GM12878 (cell line): ENCODE measurements at regions not wholly inside any gene's neighbourhood (a gene's known extent, or its start where the extent isn't known, plus 50 kb on each side); places are given as distances from the start of the nearest gene placed in this dataset.

Experiments
- ATAC-seq: fragments of 200-7000 bp; cut with Tn5 transposase; 3 replicates; pipeline ENCODE4 v1.9.1; 2020; ENCODE audit warnings: mild to moderate bottlenecking, moderate library complexity
- BruUV-seq: library from RNA; stranded (reverse); fragments of 400-500 nt; replicated peaks from 2 replicates; lab custom pipeline; 2021; lab: Mats Ljungman, UMichigan
- CTCF ChIA-PET: fragments of 300-600 bp; sonication (Branson Sonifier 250); formaldehyde crosslinking; extraction: SDS; loops from one replicate; lab custom pipeline; 2021; ENCODE audit warnings: inconsistent platforms; lab: Yijun Ruan, JAX
- POLR2A ChIA-PET: fragments of 350-600 bp; formaldehyde crosslinking; extraction: SDS; loops from one replicate; lab custom pipeline; 2021; ENCODE audit warnings: inconsistent platforms; lab: Charles Lee
- RAD21 ChIA-PET: fragments of 300-600 bp; sonication (Branson Sonifier 250); formaldehyde crosslinking; loops from one replicate; lab custom pipeline; 2023; ENCODE audit warnings: antibody characterized with exemption; ENCODE audit not compliant: unreplicated experiment; lab: Charles Lee
- SMC1A ChIA-PET: fragments of 300-600 bp; sonication (Branson Sonifier 250); formaldehyde crosslinking; loops from one replicate; lab custom pipeline; 2023; ENCODE audit not compliant: unreplicated experiment, uncharacterized antibody; lab: Charles Lee
- DNase-seq: peaks from one replicate; pipeline ENCODE4 v3.0.0-alpha.2; 2011; ENCODE audit warnings: low read depth, low spot score
- FAIRE-seq: peaks from 3 replicates; lab custom pipeline; 2011; peaks lifted over from hg19 to GRCh38; lab: Jason Lieb, UNC
- H2AFZ ChIP-seq: 2 replicates; pipeline ENCODE4 v1.6.0; 2011; ENCODE audit warnings: low read depth, low read length, control low read depth; ENCODE audit not compliant: control insufficient read depth
- H3K27ac ChIP-seq: 2 replicates; pipeline ENCODE4 v1.5.1; 2011; ENCODE audit warnings: control low read depth; ENCODE audit not compliant: control insufficient read depth, insufficient read depth
- H3K27me3 ChIP-seq, 2 experiments: replicated peaks in 1 of 2; 2 replicates each; pipeline versions ENCODE4 v1.6.0 to v1.6.1; 2011; ENCODE audit warnings: low read length in 1 of 2; ENCODE audit not compliant: control insufficient read depth in 2 of 2, insufficient read depth in 2 of 2
- H3K36me3 ChIP-seq, 2 experiments: 2 replicates each; pipeline ENCODE4 v1.5.1; 2011; ENCODE audit warnings: low read length in 1 of 2; ENCODE audit not compliant: control insufficient read depth in 2 of 2, insufficient read depth in 2 of 2
- H3K4me1 ChIP-seq: 2 replicates; pipeline ENCODE4 v1.6.1; 2011; ENCODE audit warnings: mild to moderate bottlenecking, low read length, moderate library complexity, mixed read lengths; ENCODE audit not compliant: control insufficient read depth, insufficient read depth
- H3K4me2 ChIP-seq: 2 replicates; pipeline ENCODE4 v1.6.0; 2011; ENCODE audit warnings: control low read depth; ENCODE audit not compliant: control insufficient read depth, insufficient read depth
- H3K4me3 ChIP-seq: fragments of 200-600 bp; sonication (generic); 2 replicates; pipeline ENCODE4 v1.5.1; 2016
- H3K79me2 ChIP-seq: 2 replicates; pipeline ENCODE4 v1.6.0; 2011; ENCODE audit warnings: low read length; ENCODE audit not compliant: control insufficient read depth, insufficient read depth
- H3K9ac ChIP-seq: 2 replicates; pipeline ENCODE4 v1.8.0; 2011; ENCODE audit warnings: low read length, control low read depth, mixed read lengths; ENCODE audit not compliant: control insufficient read depth, insufficient read depth
- H3K9me3 ChIP-seq: replicated peaks from 3 replicates; pipeline ENCODE4 v1.5.1; 2011; ENCODE audit warnings: mild to moderate bottlenecking, low read length; ENCODE audit not compliant: control insufficient read depth, insufficient read depth
- H4K20me1 ChIP-seq: 2 replicates; pipeline ENCODE4 v1.6.0; 2011; ENCODE audit not compliant: control insufficient read depth, insufficient read depth
- CHD4 ChIP-seq: fragments of 200-600 bp; sonication (generic); IDR thresholded peaks from 2 replicates; pipeline ENCODE4 v1.6.1; 2016; ENCODE audit warnings: mild to moderate bottlenecking
- EGR1 ChIP-seq, 2 experiments: IDR thresholded peaks; 1 replicate in 1 of 2; 2 replicates in 1 of 2; pipeline ENCODE4 v1.6.1; 2011 to 2012; ENCODE audit warnings: low read depth in 2 of 2, low read length in 2 of 2, borderline replicate concordance in 1 of 2, mild to moderate bottlenecking in 1 of 2, moderate library complexity in 1 of 2
- HSF1 ChIP-seq: fragments of 150-350 bp; IDR thresholded peaks from 2 replicates; pipeline ENCODE4 v1.6.1; 2014; ENCODE audit warnings: mild to moderate bottlenecking, low read depth, low read length
- KAT2A ChIP-seq: conservative IDR thresholded peaks from 2 replicates; pipeline ENCODE4 v1.6.1; 2011; ENCODE audit warnings: low read depth, low read length; ENCODE audit not compliant: control insufficient read depth
- MEF2A ChIP-seq: IDR thresholded peaks from 2 replicates; pipeline ENCODE4 v1.6.1; 2011; ENCODE audit warnings: low read depth, mild to moderate bottlenecking, low read length, moderate library complexity; ENCODE audit not compliant: insufficient read depth
- PAX8 ChIP-seq: fragments of 450-650 bp; IDR thresholded peaks from 2 replicates; pipeline ENCODE4 v1.6.1; 2017; ENCODE audit warnings: mild to moderate bottlenecking, moderate library complexity
- RB1 ChIP-seq: fragments of 450-650 bp; formaldehyde crosslinking; IDR thresholded peaks from 2 replicates; pipeline ENCODE4 v1.6.1; 2017; ENCODE audit warnings: mild to moderate bottlenecking, borderline replicate concordance
- SMAD5 ChIP-seq: IDR thresholded peaks from 2 replicates; pipeline ENCODE4 v1.6.1; 2016; ENCODE audit warnings: antibody characterized with exemption, low read depth
- ZNF592 ChIP-seq: fragments of 450-650 bp; IDR thresholded peaks from 2 replicates; pipeline ENCODE4 v1.6.1; 2017; ENCODE audit warnings: mild to moderate bottlenecking, moderate library complexity
- WGBS: methylation state at CpG from one replicate; pipeline ENCODE4 v1.1.6; 2016; ENCODE audit warnings: low lambda C conversion rate; ENCODE audit not compliant: insufficient replicate concordance, insufficient coverage; ENCODE audit errors: missing lambda C conversion rate; 5-methylcytosine and 5-hydroxymethylcytosine counted together
- in situ Hi-C: fragments of 300-500 bp; cut with MboI; formaldehyde crosslinking; loops from 9 replicates; pipeline ENCODE4 v1.14.3; 2018; ENCODE audit warnings: mixed read lengths
- intact Hi-C: fragments of 100-400 bp; cut with micrococcal nuclease; formaldehyde crosslinking; loops from one replicate; pipeline ENCODE4 v1.14.2; 2022; ENCODE audit not compliant: unreplicated experiment

- no peak for TF ChIP-seq ZNF592
- TF ChIP-seq CHD4, result no peak
- TF ChIP-seq SMAD5, result no peak
- TF ChIP-seq KAT2A, result no peak
Observed at GRCh38 chr11:70688142-70688541, 289.8 kb downstream of the CTTN start (continued).

- Histone ChIP-seq H3K4me3 (no peak overlapping the region), H3K36me3 (no peaks in the 10 kb centered on the region), H3K4me2 (no peak overlapping the region), H2AFZ (no peak overlapping the region), H3K79me2 (no peaks in the 10 kb centered on the region), H4K20me1 (no peaks in the 10 kb centered on the region), H3K9me3 (no peaks in the 10 kb centered on the region), H3K4me1 (no peaks in the 10 kb centered on the region), H3K9ac (no peak overlapping the region), H3K27ac (no peak overlapping the region), H3K27me3 (no peaks in the 10 kb centered on the region)
- FAIRE-seq, result no peak
- ATAC-seq, result no peak
- RAD21 ChIA-PET, result no interaction called here
- no TSS peak for BruUV-seq
- POLR2A ChIA-PET, result no interaction called here
- TF ChIP-seq EGR1 (IDR thresholded peaks at IDR 0.05; ENCODE audit: borderline replicate concordance in 1 of 2, low read depth in 2 of 2, low read length in 2 of 2) (no peak), PAX8 (no peak), RB1 (no peak), MEF2A (no peak), HSF1 (no peak)
- intact Hi-C loops, result no loop called here
- in situ Hi-C loops, result no loop called here
- SMC1A ChIA-PET, result no interaction called here
- CTCF ChIA-PET, result no interaction called here
- 22% methylated on average over 6 of the region's 6 CpGs for WGBS
- DNase-seq, result no peak
Observed at GRCh38 chr11:70689764-70690163, 291.4 kb downstream of the CTTN start.
